ENCODE measurements at regions not wholly inside any gene's neighbourhood (a gene's known extent, or its start where the extent isn't known, plus 50 kb on each side); places are given as distances from the start of the nearest gene placed in this dataset.

DNA sequence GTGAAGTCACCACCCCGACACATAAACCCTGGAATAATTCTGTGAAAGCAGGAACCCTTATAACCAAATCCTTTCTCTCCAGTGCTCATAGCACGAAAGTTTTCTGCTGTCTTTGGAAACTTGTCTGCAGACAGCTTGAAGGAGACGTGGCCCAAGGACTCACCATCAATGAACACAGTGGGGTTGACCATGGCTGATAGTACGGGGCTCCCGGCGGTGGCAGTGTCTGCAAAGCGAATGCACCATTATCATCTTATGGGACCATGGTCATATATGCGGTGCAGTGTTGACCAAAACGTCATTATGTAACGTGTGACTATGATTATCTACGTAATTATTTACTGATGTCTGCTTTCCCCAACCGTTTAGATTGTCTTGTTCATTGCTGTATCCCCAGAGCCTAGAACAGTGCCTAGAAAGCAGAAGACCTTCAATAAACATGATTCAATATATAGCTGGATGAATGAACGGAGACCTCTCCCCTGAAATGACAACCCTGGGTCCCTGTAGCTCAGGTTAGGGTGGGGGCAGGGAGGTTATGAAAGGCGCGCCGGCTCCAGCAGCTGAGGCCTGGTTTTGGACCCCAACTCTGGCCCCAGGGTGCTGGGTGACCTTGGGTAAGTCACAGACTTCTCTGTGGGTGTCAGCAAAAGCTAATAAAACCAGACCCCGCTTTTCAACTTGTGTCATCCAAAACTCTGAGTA is 128.4 kb upstream of the ZBTB40 start:
- TF ChIP-seq, protein P1, sequence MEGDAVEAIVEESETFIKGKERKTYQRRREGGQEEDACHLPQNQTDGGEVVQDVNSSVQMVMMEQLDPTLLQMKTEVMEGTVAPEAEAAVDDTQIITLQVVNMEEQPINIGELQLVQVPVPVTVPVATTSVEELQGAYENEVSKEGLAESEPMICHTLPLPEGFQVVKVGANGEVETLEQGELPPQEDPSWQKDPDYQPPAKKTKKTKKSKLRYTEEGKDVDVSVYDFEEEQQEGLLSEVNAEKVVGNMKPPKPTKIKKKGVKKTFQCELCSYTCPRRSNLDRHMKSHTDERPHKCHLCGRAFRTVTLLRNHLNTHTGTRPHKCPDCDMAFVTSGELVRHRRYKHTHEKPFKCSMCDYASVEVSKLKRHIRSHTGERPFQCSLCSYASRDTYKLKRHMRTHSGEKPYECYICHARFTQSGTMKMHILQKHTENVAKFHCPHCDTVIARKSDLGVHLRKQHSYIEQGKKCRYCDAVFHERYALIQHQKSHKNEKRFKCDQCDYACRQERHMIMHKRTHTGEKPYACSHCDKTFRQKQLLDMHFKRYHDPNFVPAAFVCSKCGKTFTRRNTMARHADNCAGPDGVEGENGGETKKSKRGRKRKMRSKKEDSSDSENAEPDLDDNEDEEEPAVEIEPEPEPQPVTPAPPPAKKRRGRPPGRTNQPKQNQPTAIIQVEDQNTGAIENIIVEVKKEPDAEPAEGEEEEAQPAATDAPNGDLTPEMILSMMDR (IDR thresholded peaks at IDR 0.05), result no peak
- TF ChIP-seq ZFX (IDR thresholded peaks at IDR 0.05; ENCODE audit: borderline replicate concordance), result no peak
